AG04449 (cell line): ENCODE measurements at regions not wholly inside any gene's neighbourhood (a gene's known extent, or its start where the extent isn't known, plus 50 kb on each side); places are given as distances from the start of the nearest gene placed in this dataset.

Experiments
- CTCF ChIA-PET: fragments of 350-600 bp; formaldehyde crosslinking; extraction: SDS; loops from one replicate; lab custom pipeline; 2021; ENCODE audit warnings: antibody characterized with exemption; lab: Yijun Ruan, JAX
- POLR2A ChIA-PET: fragments of 400-600, 350-600 bp; formaldehyde crosslinking; extraction: SDS; loops from one replicate; lab custom pipeline; 2020; ENCODE audit warnings: antibody characterized with exemption, inconsistent platforms; lab: Yijun Ruan, JAX
- DNase-seq: peaks from one replicate; pipeline ENCODE4 v3.0.0-alpha.2; 2010; ENCODE audit warnings: low read depth, low spot score
- H3K4me3 ChIP-seq: 2 replicates; pipeline ENCODE4 v1.5.1; 2011; ENCODE audit warnings: low read depth, mild to moderate bottlenecking, control low read depth, low read length
- CTCF ChIP-seq: IDR thresholded peaks from one replicate; pipeline ENCODE4 v1.5.1; 2011; ENCODE audit warnings: mild to moderate bottlenecking, moderate library complexity, low read length, control low read depth, inconsistent platforms; ENCODE audit not compliant: insufficient read depth; ENCODE audit errors: missing control alignments

DNA sequence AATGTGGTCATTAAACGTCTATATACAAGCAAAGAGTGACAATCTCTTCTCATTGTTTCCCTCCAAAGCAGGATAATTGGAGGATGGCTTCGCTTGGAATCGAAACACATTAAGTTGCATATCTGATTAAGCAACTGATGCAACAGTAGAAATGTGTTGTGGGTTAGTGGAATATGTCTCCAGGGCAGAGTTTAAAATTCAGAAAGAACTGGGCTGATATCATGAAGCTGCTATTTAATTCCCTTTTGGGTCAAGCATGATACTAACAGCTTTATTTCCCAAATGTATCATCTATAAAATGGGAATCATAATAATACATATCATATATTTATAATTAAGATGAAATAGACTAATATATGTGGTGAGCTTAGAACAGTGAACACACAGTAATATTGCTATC is 1763.0 kb upstream of the C9orf72 start:
- ChIA-PET CTCF (no interaction called here), POLR2A (no interaction called here)
- DNase-seq = no peak
- no peak for TF ChIP-seq CTCF
- H3K4me3 ChIP-seq = no peak overlapping the region

DNA sequence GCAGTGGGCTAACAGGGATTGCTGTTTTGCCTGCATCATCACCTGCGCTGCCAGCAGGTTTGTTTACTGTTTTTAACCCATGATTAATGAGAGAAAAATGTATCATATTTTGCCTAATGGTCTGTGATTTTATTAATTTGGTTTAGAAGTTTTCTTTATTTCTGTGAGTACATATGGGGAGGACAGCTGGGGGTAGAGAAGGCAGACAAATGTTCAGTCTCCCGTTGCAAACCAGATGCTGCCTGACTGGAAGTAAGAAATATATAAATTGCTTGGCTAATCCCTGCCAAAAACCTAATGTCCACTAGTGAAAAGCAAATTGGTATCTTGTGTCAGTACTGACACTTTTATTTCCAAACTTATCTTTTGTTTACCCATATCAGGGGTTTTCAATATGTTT is 1766.1 kb upstream of the C9orf72 start:
- H3K4me3 ChIP-seq = no peak overlapping the region
- no peak for DNase-seq
- POLR2A ChIA-PET = no interaction called here
- CTCF ChIA-PET = no interaction called here
- no peak for TF ChIP-seq CTCF

GRCh38 chr9:29348999-29349398 is 1775.7 kb upstream of the C9orf72 start:
- no peak overlapping the region for H3K4me3 ChIP-seq
- ChIA-PET POLR2A (no interaction called here), CTCF (no interaction called here)
- TF ChIP-seq CTCF = no peak
- DNase-seq = no peak

DNA sequence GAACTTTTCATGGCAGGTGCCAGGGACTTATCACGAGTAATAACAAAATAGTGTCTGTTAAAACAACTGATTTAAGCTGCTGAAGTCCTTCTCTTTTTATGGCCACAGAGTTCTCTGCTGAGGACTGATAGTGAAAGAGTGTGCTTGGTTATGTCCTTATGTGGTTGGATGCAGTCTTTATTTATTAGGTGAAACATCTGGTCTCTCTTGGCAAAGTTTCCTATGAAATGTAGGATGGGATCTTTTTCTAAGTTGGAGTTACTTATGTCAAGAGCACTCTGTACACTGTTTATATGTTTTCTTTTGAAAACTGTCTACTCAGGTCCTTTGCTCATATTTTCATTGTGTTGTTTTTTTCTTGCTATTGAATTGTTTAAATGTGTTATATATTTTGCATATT is 1816.1 kb upstream of the C9orf72 start:
- no peak for TF ChIP-seq CTCF
- ChIA-PET CTCF (no interaction called here), POLR2A (no interaction called here)
- DNase-seq = no peak
- H3K4me3 ChIP-seq = no peak overlapping the region

- ChIA-PET POLR2A (no interaction called here), CTCF (no interaction called here)
- no peak overlapping the region for H3K4me3 ChIP-seq
- TF ChIP-seq CTCF = no peak
- no peak for DNase-seq
Measured at GRCh38 chr9:29390859-29391258, 1817.6 kb upstream of the C9orf72 start.

DNA sequence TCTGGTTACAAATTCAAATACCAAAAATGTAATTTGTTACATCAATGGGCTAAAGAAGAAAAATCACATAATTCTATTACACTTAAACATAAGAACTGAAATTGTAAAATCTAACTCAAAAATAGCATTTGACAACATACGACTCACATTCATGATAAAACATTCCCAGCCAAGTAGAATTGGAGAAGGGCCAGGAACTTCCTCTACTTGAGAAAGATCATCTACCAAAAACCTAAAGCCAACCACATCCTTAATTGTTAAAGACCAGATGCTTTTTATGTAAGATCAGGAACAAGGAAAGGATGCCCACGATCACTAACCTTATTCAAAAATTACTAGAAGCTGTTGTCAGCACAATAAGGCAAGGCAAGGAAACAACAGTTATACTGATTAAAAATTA is 1819.8 kb upstream of the C9orf72 start:
- no peak overlapping the region for H3K4me3 ChIP-seq
- ChIA-PET POLR2A (no interaction called here), CTCF (no interaction called here)
- no peak for TF ChIP-seq CTCF
- DNase-seq = no peak

- DNase-seq = no peak
- ChIA-PET CTCF (no interaction called here), POLR2A (no interaction called here)
- no peak overlapping the region for H3K4me3 ChIP-seq
- no peak for TF ChIP-seq CTCF
Measured at GRCh38 chr9:29394855-29395254, 1821.6 kb upstream of the C9orf72 start.
